Spleen (tissue), 11 donors: ENCODE measurements at regions not wholly inside any gene's neighbourhood (a gene's known extent, or its start where the extent isn't known, plus 50 kb on each side); places are given as distances from the start of the nearest gene placed in this dataset.

Source experiments
- DNase-seq: peaks from one replicate; pipeline ENCODE4 v3.0.0-alpha.2; 2020
- H3K27ac ChIP-seq, 8 donors: fragments of 200-600 bp; sonication (generic) in 7 of 8; 1 replicate in 4 of 8; 2 replicates in 4 of 8; pipeline versions ENCODE4 v1.5.0 to v1.8.0; 2016 to 2021; ENCODE audit warnings: inconsistent platforms in 4 of 8, mild to moderate bottlenecking in 4 of 8, moderate library complexity in 1 of 8
- H3K27me3 ChIP-seq, 7 donors: fragments of 200-600 bp; sonication (generic) in 6 of 7; replicated peaks in 1 of 7; 1 replicate in 4 of 7; 2 replicates in 3 of 7; pipeline versions ENCODE4 v1.5.0 to v1.8.0; 2016 to 2021; ENCODE audit warnings: inconsistent platforms in 3 of 7, mild to moderate bottlenecking in 1 of 7
- H3K36me3 ChIP-seq, 6 donors: fragments of 200-600 bp; sonication (generic) in 5 of 6; 1 replicate in 4 of 6; 2 replicates in 2 of 6; pipeline versions ENCODE4 v1.5.0 to v1.8.0; 2016 to 2021; ENCODE audit warnings: inconsistent platforms in 2 of 6
- H3K4me1 ChIP-seq, 6 donors: fragments of 200-600 bp; sonication (generic) in 5 of 6; 1 replicate in 3 of 6; 2 replicates in 3 of 6; pipeline versions ENCODE4 v1.5.0 to v1.8.0; 2016 to 2021; ENCODE audit warnings: inconsistent platforms in 3 of 6
- H3K4me3 ChIP-seq, 8 donors: fragments of 200-600 bp; sonication (generic) in 7 of 8; 1 replicate in 4 of 8; 2 replicates in 4 of 8; pipeline versions ENCODE4 v1.5.0 to v1.8.0; 2016 to 2021; ENCODE audit warnings: inconsistent platforms in 4 of 8, mild to moderate bottlenecking in 4 of 8, moderate library complexity in 2 of 8
- H3K9me3 ChIP-seq, 8 donors: fragments of 200-600 bp; sonication (generic) in 7 of 8; 1 replicate in 4 of 8; 2 replicates in 4 of 8; pipeline versions ENCODE4 v1.5.0 to v1.8.0; 2016 to 2021; ENCODE audit warnings: inconsistent platforms in 4 of 8
- CTCF ChIP-seq, 11 experiments: fragments of 200-600 bp in 7 of 11; fragments of 450-650 bp in 4 of 11; sonication (generic) in 4 of 11; IDR thresholded peaks in 8 of 11; conservative IDR thresholded peaks in 3 of 11; 1 replicate in 7 of 11; 2 replicates in 4 of 11; pipeline versions ENCODE4 v1.4.0 to v1.8.0; 2016 to 2021; ENCODE audit warnings: antibody characterized with exemption in 11 of 11, inconsistent platforms in 4 of 11, mild to moderate bottlenecking in 1 of 11
- POLR2A ChIP-seq, 3 donors: fragments of 450-650 bp; IDR thresholded peaks; one replicate each; pipeline ENCODE4 v1.5.1; 2017; ENCODE audit warnings: antibody characterized with exemption in 3 of 3, mild to moderate bottlenecking in 1 of 3
- POLR2AphosphoS5 ChIP-seq, 3 donors: sonication (generic); formaldehyde crosslinking; IDR thresholded peaks; one replicate each; pipeline ENCODE4 v1.5.1; 2017; ENCODE audit warnings: antibody characterized with exemption in 3 of 3
- WGBS, 5 donors: extraction: QIAGEN DNeasy Blood & Tissue Kit in 3 of 5; methylation state at CpG; one replicate each; pipeline versions ENCODE4 v1.1.5 to v1.1.7; 2013 to 2018; 5-methylcytosine and 5-hydroxymethylcytosine counted together
- intact Hi-C: fragments of 100-400 bp; cut with DNase I; formaldehyde crosslinking; loops from one replicate; pipeline ENCODE4 v1.15.0; 2023; ENCODE audit warnings: low total_unique reads
- donor health status: healthy with polysubstance abuse.
- donor health status: DM: no; HTN: no; CAD: no; lungs with moderate emphysema.
- donor health status: DM: no; HTN: no; CAD: no.
- donor health status: Bipolar disorder and iron deficiency.
- donor health status: healthy.
- donor health status: DM: no; HTN: no; CAD: no.
- donor health status: DM: yes; HTN: yes; CAD: no.

GRCh38 chr14:29165431-29165830, 398.8 kb downstream of the FOXG1 start:
- WGBS, 5 donors = 48 to 66% (median 60%) methylated on average over 1 of the region's 1 CpG
- no peaks in the 10 kb centered on the region for H3K4me1 ChIP-seq
- intact Hi-C loops = no loop called here
- H3K27me3 ChIP-seq = no peaks in the 10 kb centered on the region
- no peak for DNase-seq
- peaks cover 0 to 13% (median 0%) of the 10 kb centered on the region in 8 donors for H3K9me3 ChIP-seq
- TF ChIP-seq POLR2AphosphoS5 (IDR thresholded peaks at IDR 0.05) (no peak), CTCF (IDR thresholded peaks at IDR 0.05 in 8 of 11, conservative IDR thresholded peaks at IDR 0.05 in 3 of 11) (no peak), POLR2A (IDR thresholded peaks at IDR 0.05) (no peak)
- no peak overlapping the region for H3K27ac ChIP-seq
- no peak overlapping the region for H3K4me3 ChIP-seq
- no peaks in the 10 kb centered on the region for H3K36me3 ChIP-seq

GRCh38 chr14:29166507-29166906, 399.9 kb downstream of the FOXG1 start:
- intact Hi-C loops = no loop called here
- no peak for DNase-seq
- Histone ChIP-seq H3K27me3 (no peaks in the 10 kb centered on the region), H3K27ac (no peak overlapping the region), H3K4me1 (no peaks in the 10 kb centered on the region), H3K4me3 (no peak overlapping the region), H3K9me3 (peaks cover 0 to 13% (median 0%) of the 10 kb centered on the region in 8 donors), H3K36me3 (no peaks in the 10 kb centered on the region)
- 58 to 90% (median 83%) methylated on average over 1 of the region's 1 CpG for WGBS, 5 donors
- TF ChIP-seq POLR2A (IDR thresholded peaks at IDR 0.05) (no peak), CTCF (IDR thresholded peaks at IDR 0.05 in 8 of 11, conservative IDR thresholded peaks at IDR 0.05 in 3 of 11) (no peak), POLR2AphosphoS5 (IDR thresholded peaks at IDR 0.05) (no peak)

- intact Hi-C loops = no loop called here
- no peaks in the 10 kb centered on the region for H3K4me1 ChIP-seq
- 80 to 93% (median 86%) methylated on average over 4 to 7 of the region's 7 CpGs for WGBS, 5 donors
- no peak for DNase-seq
- H3K4me3 ChIP-seq = no peak overlapping the region
- no peak for TF ChIP-seq POLR2AphosphoS5 (IDR thresholded peaks at IDR 0.05)
- no peak overlapping the region for H3K27ac ChIP-seq
- no peaks in the 10 kb centered on the region for H3K27me3 ChIP-seq
- peaks cover 0 to 18% (median 0%) of the 10 kb centered on the region in 8 donors for H3K9me3 ChIP-seq
- no peaks in the 10 kb centered on the region for H3K36me3 ChIP-seq
These were observed 401.6 kb downstream of the FOXG1 start for GRCh38 chr14:29168149-29168548.

GRCh38 chr14:29169408-29169807, 402.8 kb downstream of the FOXG1 start:
- no peaks in the 10 kb centered on the region for H3K27me3 ChIP-seq
- WGBS, 5 donors = 61 to 89% (median 81%) methylated on average over 4 to 5 of the region's 5 CpGs
- no peak overlapping the region for H3K4me3 ChIP-seq
- H3K4me1 ChIP-seq = no peaks in the 10 kb centered on the region
- TF ChIP-seq POLR2AphosphoS5 (IDR thresholded peaks at IDR 0.05) (no peak), CTCF (IDR thresholded peaks at IDR 0.05 in 8 of 11, conservative IDR thresholded peaks at IDR 0.05 in 3 of 11) (no peak), POLR2A (IDR thresholded peaks at IDR 0.05) (no peak)
- no peak for DNase-seq
- H3K36me3 ChIP-seq = no peaks in the 10 kb centered on the region
- intact Hi-C loops = no loop called here
- no peak overlapping the region for H3K27ac ChIP-seq
- H3K9me3 ChIP-seq = peaks cover 0 to 19% (median 0%) of the 10 kb centered on the region in 8 donors

- Histone ChIP-seq H3K4me1 (no peaks in the 10 kb centered on the region), H3K36me3 (no peaks in the 10 kb centered on the region), H3K27ac (no peak overlapping the region), H3K9me3 (peaks cover 0 to 17% (median 0%) of the 10 kb centered on the region in 8 donors), H3K4me3 (no peak overlapping the region), H3K27me3 (no peaks in the 10 kb centered on the region)
- DNase-seq = no peak
- WGBS, 5 donors = 84 to 89% (median 86%) methylated on average over 2 of the region's 2 CpGs
- intact Hi-C loops = no loop called here
- no peak for TF ChIP-seq POLR2A (IDR thresholded peaks at IDR 0.05)
- no peak for TF ChIP-seq POLR2AphosphoS5 (IDR thresholded peaks at IDR 0.05)
- no peak for TF ChIP-seq CTCF (IDR thresholded peaks at IDR 0.05 in 8 of 11, conservative IDR thresholded peaks at IDR 0.05 in 3 of 11)
These were observed 409.1 kb downstream of the FOXG1 start for GRCh38 chr14:29175706-29176105.
